GM19438 (cell line): ENCODE measurements at regions not wholly inside any gene's neighbourhood (a gene's known extent, or its start where the extent isn't known, plus 50 kb on each side); places are given as distances from the start of the nearest gene placed in this dataset.

Experiments used
- ATAC-seq: cut with Tn5 transposase; IDR thresholded peaks from one replicate; pipeline ENCODE4 v1.9.1; 2021; ENCODE audit warnings: low read depth; ENCODE audit not compliant: unreplicated experiment

- no peak for ATAC-seq
These were observed 284.6 kb upstream of the CDH5 start for GRCh38 chr16:66081775-66082366.

GRCh38 chr16:66079671-66080334 lies 286.7 kb upstream of the CDH5 start:
- ATAC-seq: no peak

GRCh38 chr16:66070140-66070917 lies 296.2 kb upstream of the CDH5 start:
- no peak for ATAC-seq

- ATAC-seq: no peak
These were observed 296.9 kb upstream of the CDH5 start for GRCh38 chr16:66069587-66069986.

- no peak for ATAC-seq
These were observed 300.1 kb upstream of the CDH5 start for GRCh38 chr16:66066404-66066803.

- ATAC-seq: no peak
These were observed 300.6 kb upstream of the CDH5 start for GRCh38 chr16:66065925-66066324.

GRCh38 chr16:66064801-66065530 lies 301.5 kb upstream of the CDH5 start:
- ATAC-seq: no peak

GRCh38 chr16:66058832-66059231 lies 307.7 kb upstream of the CDH5 start:
- ATAC-seq: no peak

GRCh38 chr16:66058172-66058691 lies 308.3 kb upstream of the CDH5 start:
- ATAC-seq: no peak

- ATAC-seq: no peak
These were observed 309.4 kb upstream of the CDH5 start for GRCh38 chr16:66057057-66057456.

GRCh38 chr16:66054095-66054494 lies 312.4 kb upstream of the CDH5 start:
- ATAC-seq: no peak

GRCh38 chr16:66052745-66053144 lies 313.7 kb upstream of the CDH5 start:
- ATAC-seq: no peak

- no peak for ATAC-seq
These were observed 315.5 kb upstream of the CDH5 start for GRCh38 chr16:66050991-66051390.

- no peak for ATAC-seq
These were observed 316.6 kb upstream of the CDH5 start for GRCh38 chr16:66049865-66050264.

GRCh38 chr16:66045626-66046025 lies 320.9 kb upstream of the CDH5 start:
- ATAC-seq: no peak

GRCh38 chr16:66044556-66044955 lies 321.9 kb upstream of the CDH5 start:
- ATAC-seq: no peak

- no peak for ATAC-seq
These were observed 322.4 kb upstream of the CDH5 start for GRCh38 chr16:66044089-66044488.

- ATAC-seq: no peak
These were observed 323.2 kb upstream of the CDH5 start for GRCh38 chr16:66043326-66043725.

GRCh38 chr16:66042341-66042740 lies 324.1 kb upstream of the CDH5 start:
- ATAC-seq: no peak

GRCh38 chr16:66041907-66042306 lies 324.6 kb upstream of the CDH5 start:
- no peak for ATAC-seq

GRCh38 chr16:66039793-66040192 lies 326.7 kb upstream of the CDH5 start:
- no peak for ATAC-seq
